GM12878 (cell line): ENCODE measurements at regions not wholly inside any gene's neighbourhood (a gene's known extent, or its start where the extent isn't known, plus 50 kb on each side); places are given as distances from the start of the nearest gene placed in this dataset.

Source experiments
- ATAC-seq: fragments of 200-7000 bp; cut with Tn5 transposase; 3 replicates; pipeline ENCODE4 v1.9.1; 2020; ENCODE audit warnings: mild to moderate bottlenecking, moderate library complexity
- BruUV-seq: library from RNA; stranded (reverse); fragments of 400-500 nt; replicated peaks from 2 replicates; lab custom pipeline; 2021; lab: Mats Ljungman, UMichigan
- CTCF ChIA-PET: fragments of 300-600 bp; sonication (Branson Sonifier 250); formaldehyde crosslinking; extraction: SDS; loops from one replicate; lab custom pipeline; 2021; ENCODE audit warnings: inconsistent platforms; lab: Yijun Ruan, JAX
- POLR2A ChIA-PET: fragments of 350-600 bp; formaldehyde crosslinking; extraction: SDS; loops from one replicate; lab custom pipeline; 2021; ENCODE audit warnings: inconsistent platforms; lab: Charles Lee
- RAD21 ChIA-PET: fragments of 300-600 bp; sonication (Branson Sonifier 250); formaldehyde crosslinking; loops from one replicate; lab custom pipeline; 2023; ENCODE audit warnings: antibody characterized with exemption; ENCODE audit not compliant: unreplicated experiment; lab: Charles Lee
- SMC1A ChIA-PET: fragments of 300-600 bp; sonication (Branson Sonifier 250); formaldehyde crosslinking; loops from one replicate; lab custom pipeline; 2023; ENCODE audit not compliant: unreplicated experiment, uncharacterized antibody; lab: Charles Lee
- DNase-seq: peaks from one replicate; pipeline ENCODE4 v3.0.0-alpha.2; 2011; ENCODE audit warnings: low read depth, low spot score
- FAIRE-seq: peaks from 3 replicates; lab custom pipeline; 2011; peaks lifted over from hg19 to GRCh38; lab: Jason Lieb, UNC
- H2AFZ ChIP-seq: 2 replicates; pipeline ENCODE4 v1.6.0; 2011; ENCODE audit warnings: low read depth, low read length, control low read depth; ENCODE audit not compliant: control insufficient read depth
- H3K27ac ChIP-seq: 2 replicates; pipeline ENCODE4 v1.5.1; 2011; ENCODE audit warnings: control low read depth; ENCODE audit not compliant: control insufficient read depth, insufficient read depth
- H3K27me3 ChIP-seq, 2 experiments: replicated peaks in 1 of 2; 2 replicates each; pipeline versions ENCODE4 v1.6.0 to v1.6.1; 2011; ENCODE audit warnings: low read length in 1 of 2; ENCODE audit not compliant: control insufficient read depth in 2 of 2, insufficient read depth in 2 of 2
- H3K36me3 ChIP-seq, 2 experiments: 2 replicates each; pipeline ENCODE4 v1.5.1; 2011; ENCODE audit warnings: low read length in 1 of 2; ENCODE audit not compliant: control insufficient read depth in 2 of 2, insufficient read depth in 2 of 2
- H3K4me1 ChIP-seq: 2 replicates; pipeline ENCODE4 v1.6.1; 2011; ENCODE audit warnings: mild to moderate bottlenecking, low read length, moderate library complexity, mixed read lengths; ENCODE audit not compliant: control insufficient read depth, insufficient read depth
- H3K4me2 ChIP-seq: 2 replicates; pipeline ENCODE4 v1.6.0; 2011; ENCODE audit warnings: control low read depth; ENCODE audit not compliant: control insufficient read depth, insufficient read depth
- H3K4me3 ChIP-seq: fragments of 200-600 bp; sonication (generic); 2 replicates; pipeline ENCODE4 v1.5.1; 2016
- H3K79me2 ChIP-seq: 2 replicates; pipeline ENCODE4 v1.6.0; 2011; ENCODE audit warnings: low read length; ENCODE audit not compliant: control insufficient read depth, insufficient read depth
- H3K9ac ChIP-seq: 2 replicates; pipeline ENCODE4 v1.8.0; 2011; ENCODE audit warnings: low read length, control low read depth, mixed read lengths; ENCODE audit not compliant: control insufficient read depth, insufficient read depth
- H3K9me3 ChIP-seq: replicated peaks from 3 replicates; pipeline ENCODE4 v1.5.1; 2011; ENCODE audit warnings: mild to moderate bottlenecking, low read length; ENCODE audit not compliant: control insufficient read depth, insufficient read depth
- H4K20me1 ChIP-seq: 2 replicates; pipeline ENCODE4 v1.6.0; 2011; ENCODE audit not compliant: control insufficient read depth, insufficient read depth
- EGR1 ChIP-seq, 2 experiments: IDR thresholded peaks; 1 replicate in 1 of 2; 2 replicates in 1 of 2; pipeline ENCODE4 v1.6.1; 2011 to 2012; ENCODE audit warnings: low read depth in 2 of 2, low read length in 2 of 2, borderline replicate concordance in 1 of 2, mild to moderate bottlenecking in 1 of 2, moderate library complexity in 1 of 2
- GABPA ChIP-seq: IDR thresholded peaks from 2 replicates; pipeline ENCODE4 v1.6.1; 2014; ENCODE audit warnings: antibody characterized with exemption, low read depth, mild to moderate bottlenecking, inconsistent platforms
- IRF5 ChIP-seq: fragments of 450-650 bp; IDR thresholded peaks from 2 replicates; pipeline ENCODE4 v1.6.1; 2017; ENCODE audit warnings: borderline replicate concordance
- NR2F1 ChIP-seq: fragments of 450-650 bp; conservative IDR thresholded peaks from 2 replicates; pipeline ENCODE4 v1.6.1; 2017; ENCODE audit warnings: mild to moderate bottlenecking
- SMAD5 ChIP-seq: IDR thresholded peaks from 2 replicates; pipeline ENCODE4 v1.6.1; 2016; ENCODE audit warnings: antibody characterized with exemption, low read depth
- TCF12 ChIP-seq: IDR thresholded peaks from 2 replicates; pipeline ENCODE4 v1.6.1; 2011; ENCODE audit warnings: low read depth, mild to moderate bottlenecking, low read length
- TCF7 ChIP-seq: IDR thresholded peaks from 2 replicates; pipeline ENCODE4 v1.6.1; 2014; ENCODE audit warnings: antibody characterized with exemption, borderline replicate concordance
- ZBTB11 ChIP-seq: fragments of 450-650 bp; formaldehyde crosslinking; IDR thresholded peaks from 2 replicates; pipeline ENCODE4 v1.5.0; 2022; ENCODE audit warnings: mild to moderate bottlenecking, missing genetic modification characterization
- WGBS: methylation state at CpG from one replicate; pipeline ENCODE4 v1.1.6; 2016; ENCODE audit warnings: low lambda C conversion rate; ENCODE audit not compliant: insufficient replicate concordance, insufficient coverage; ENCODE audit errors: missing lambda C conversion rate; 5-methylcytosine and 5-hydroxymethylcytosine counted together
- in situ Hi-C: fragments of 300-500 bp; cut with MboI; formaldehyde crosslinking; loops from 9 replicates; pipeline ENCODE4 v1.14.3; 2018; ENCODE audit warnings: mixed read lengths
- intact Hi-C: fragments of 100-400 bp; cut with micrococcal nuclease; formaldehyde crosslinking; loops from one replicate; pipeline ENCODE4 v1.14.2; 2022; ENCODE audit not compliant: unreplicated experiment

GRCh38 chr1:221913351-221913892, 171.5 kb upstream of the DUSP10 start:
- POLR2A ChIA-PET, result no interaction called here
- Histone ChIP-seq H3K79me2 (no peaks in the 10 kb centered on the region), H3K27ac (no peak overlapping the region), H3K27me3 (no peaks in the 10 kb centered on the region), H3K4me3 (no peak overlapping the region), H2AFZ (no peak overlapping the region), H3K4me2 (no peak overlapping the region), H3K4me1 (peaks cover 9% of the 10 kb centered on the region), H3K36me3 (no peaks in the 10 kb centered on the region), H3K9me3 (no peaks in the 10 kb centered on the region), H3K9ac (no peak overlapping the region), H4K20me1 (no peaks in the 10 kb centered on the region)
- BruUV-seq, result no TSS peak
- RAD21 ChIA-PET, result no interaction called here
- 61% methylated on average over 3 of the region's 3 CpGs for WGBS
- intact Hi-C loops (no loop called here), in situ Hi-C loops (no loop called here)
- FAIRE-seq, result no peak
- CTCF ChIA-PET, result interaction anchor here (1.3 kb wide), 1 partner anchor 48 kb away, joined by 3 read pairs; no protein-coding TSS in a partner anchor
- SMC1A ChIA-PET, result interaction anchor here (1.0 to 2.0 kb wide), 3 partner anchors 13 to 74 kb away, joined by 3 to 5 read pairs (median 3); no protein-coding TSS in a partner anchor
- no peak for TF ChIP-seq TCF7
- DNase-seq, result no peak
- no peak for ATAC-seq

- intact Hi-C loops, result no loop called here
- H3K27me3 ChIP-seq, result no peaks in the 10 kb centered on the region
- TF ChIP-seq ZBTB11 (CRISPR knock-in tag) (no peak), GABPA (no peak), IRF5 (no peak), NR2F1 (no peak), EGR1 (IDR thresholded peaks at IDR 0.05; ENCODE audit: borderline replicate concordance in 1 of 2, low read depth in 2 of 2, low read length in 2 of 2) (0 out of 3 replicates have a peak, but pooled peaks of 1 of the 2 experiments have one; percentile 15), TCF12 (no peak), SMAD5 (no peak)
- TF ChIP-seq, all 136 proteins: peak for 1
- no peak overlapping the region for H2AFZ ChIP-seq
- H3K4me2 ChIP-seq, result no peak overlapping the region
- RAD21 ChIA-PET, result interaction anchor here (0.8 to 1.7 kb wide), 7 partner anchors 14 to 171 kb away, joined by 3 to 7 read pairs (median 4); partner anchors contain the start of gene DUSP10
- H3K27ac ChIP-seq, result no peak overlapping the region
- SMC1A ChIA-PET, result interaction anchor here (0.6 to 1.6 kb wide), 7 partner anchors 10 to 203 kb away, joined by 3 to 8 read pairs (median 3); no protein-coding TSS in a partner anchor
- FAIRE-seq (no peak), ATAC-seq (peak; percentile 36; the same call in 2 of the 3 replicates), DNase-seq (no peak)
- H3K9me3 ChIP-seq, result no peaks in the 10 kb centered on the region
- H3K4me3 ChIP-seq, result no peak overlapping the region
- BruUV-seq, result no TSS peak
- no peak overlapping the region for H3K9ac ChIP-seq
- peaks cover 9% of the 10 kb centered on the region for H3K4me1 ChIP-seq
- H3K79me2 ChIP-seq, result no peaks in the 10 kb centered on the region
- POLR2A ChIA-PET, result interaction anchor here (1.5 kb wide), 1 partner anchor 9 kb away, joined by 3 read pairs; no protein-coding TSS in a partner anchor
- H3K36me3 ChIP-seq, result no peaks in the 10 kb centered on the region
- CTCF ChIA-PET, result interaction anchor here (0.6 to 1.0 kb wide), 3 partner anchors 22 to 127 kb away, joined by 3 read pairs; no protein-coding TSS in a partner anchor
- no peaks in the 10 kb centered on the region for H4K20me1 ChIP-seq
- in situ Hi-C loops, result no loop called here
Observed at GRCh38 chr1:221912230-221912629, 170.3 kb upstream of the DUSP10 start.
